IPS-20b (cell line): ENCODE measurements at regions not wholly inside any gene's neighbourhood (a gene's known extent, or its start where the extent isn't known, plus 50 kb on each side); places are given as distances from the start of the nearest gene placed in this dataset.
"Not testable (repeated sequence)": the region's sequence is repeated elsewhere in the genome, so short reads cannot be mapped to it uniquely, and the experiment has no call there.

ENCODE experiments used
- H3K27ac ChIP-seq: one replicate; pipeline ENCODE4 v1.5.1; 2013; ENCODE audit warnings: low read length
- H3K27me3 ChIP-seq: 2 replicates; pipeline ENCODE4 v1.6.1; 2013; ENCODE audit warnings: mild to moderate bottlenecking, low read length, inconsistent platforms; ENCODE audit not compliant: insufficient read depth
- H3K36me3 ChIP-seq: 2 replicates; pipeline ENCODE4 v1.6.1; 2013; ENCODE audit warnings: low read depth, mild to moderate bottlenecking, inconsistent platforms, low read length, moderate library complexity; ENCODE audit not compliant: insufficient read depth
- H3K4me1 ChIP-seq: 2 replicates; pipeline ENCODE4 v1.6.1; 2013; ENCODE audit warnings: mild to moderate bottlenecking, control low read depth, inconsistent platforms, low read length, moderate library complexity; ENCODE audit not compliant: insufficient read depth
- H3K4me3 ChIP-seq: 2 replicates; pipeline ENCODE4 v1.5.1; 2013; ENCODE audit warnings: mild to moderate bottlenecking, low read length, inconsistent platforms
- H3K9ac ChIP-seq: 2 replicates; pipeline ENCODE4 v1.6.1; 2013; ENCODE audit warnings: low read depth, mild to moderate bottlenecking, inconsistent platforms, low read length, moderate library complexity
- H3K9me3 ChIP-seq: 2 replicates; pipeline ENCODE4 v1.6.1; 2013; ENCODE audit warnings: mild to moderate bottlenecking, low read depth, low read length, inconsistent platforms; ENCODE audit not compliant: insufficient read depth

DNA sequence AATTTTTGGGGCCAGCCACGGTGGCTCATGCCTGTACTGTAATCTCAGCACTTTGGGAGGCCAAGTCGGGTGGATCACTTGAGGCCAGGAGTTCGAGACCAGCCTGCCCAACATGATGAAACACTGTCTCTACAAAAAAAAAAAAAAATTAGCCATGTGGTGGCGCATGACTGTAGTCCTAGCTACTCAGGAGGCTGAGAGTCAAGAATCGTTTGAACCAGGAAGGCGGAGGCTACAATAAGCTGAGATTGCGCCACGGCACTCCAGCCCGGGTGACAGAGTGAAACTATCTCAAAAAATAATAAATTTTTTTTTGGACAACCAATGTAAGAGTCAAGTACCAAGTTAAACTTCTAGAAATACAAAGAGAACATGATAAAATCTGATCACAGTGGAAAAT, 164.6 kb downstream of the AVL9 start:
- Histone ChIP-seq H3K27me3 (no peaks in the 10 kb centered on the region), H3K27ac (no peak overlapping the region), H3K9ac (no peak overlapping the region), H3K9me3 (no peaks in the 10 kb centered on the region), H3K36me3 (no peaks in the 10 kb centered on the region), H3K4me3 (no peak overlapping the region), H3K4me1 (peaks cover 9% of the 10 kb centered on the region; the same call in 1 of the 2 replicates)

DNA sequence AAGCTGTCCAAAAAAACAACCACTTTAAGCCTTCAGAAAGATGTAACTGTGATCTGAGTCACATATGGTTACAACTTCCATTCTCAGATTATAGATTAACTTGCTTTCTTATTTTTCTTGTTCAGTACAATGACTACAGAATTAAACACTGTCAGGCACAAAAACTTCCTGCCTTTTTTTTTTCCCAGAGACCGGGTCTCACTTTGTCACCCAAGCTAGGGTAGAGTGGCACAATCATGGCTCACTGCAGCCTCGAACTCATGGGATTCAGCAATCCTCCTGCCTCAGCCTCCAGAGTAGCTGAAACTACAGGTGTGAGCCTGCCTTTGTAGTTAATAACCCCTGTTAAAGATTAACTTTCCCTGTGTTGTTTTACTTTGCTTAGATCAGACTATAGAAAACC, 163.2 kb downstream of the AVL9 start:
- Histone ChIP-seq H3K36me3 (no peaks in the 10 kb centered on the region), H3K27ac (no peak overlapping the region), H3K9me3 (no peaks in the 10 kb centered on the region), H3K27me3 (no peaks in the 10 kb centered on the region), H3K9ac (no peak overlapping the region), H3K4me3 (no peak overlapping the region), H3K4me1 (peaks cover 9% of the 10 kb centered on the region; the same call in 1 of the 2 replicates)

DNA sequence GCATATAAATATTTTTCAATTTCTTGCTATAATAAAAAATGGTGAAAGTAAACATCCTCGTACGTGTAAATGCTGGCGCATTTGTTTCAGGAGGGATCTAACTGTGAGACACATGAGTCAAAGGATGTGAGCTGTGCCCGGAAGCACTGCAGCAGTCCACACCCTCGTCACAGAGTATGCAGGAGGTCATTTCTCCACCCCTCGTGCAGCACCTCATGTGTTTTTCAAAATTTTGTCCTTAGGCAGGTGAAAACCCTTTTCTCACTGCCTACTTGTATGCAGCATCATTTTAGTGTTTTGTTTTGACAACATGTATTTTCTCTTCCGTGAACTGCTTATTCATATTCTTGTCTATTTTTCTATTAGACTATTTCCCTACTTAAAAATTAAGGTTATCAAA, 162.7 kb downstream of the AVL9 start:
- Histone ChIP-seq H3K27me3 (no peaks in the 10 kb centered on the region), H3K27ac (no peak overlapping the region), H3K4me1 (peaks cover 9% of the 10 kb centered on the region; the same call in 1 of the 2 replicates), H3K36me3 (no peaks in the 10 kb centered on the region), H3K4me3 (no peak overlapping the region), H3K9me3 (no peaks in the 10 kb centered on the region), H3K9ac (no peak overlapping the region)

DNA sequence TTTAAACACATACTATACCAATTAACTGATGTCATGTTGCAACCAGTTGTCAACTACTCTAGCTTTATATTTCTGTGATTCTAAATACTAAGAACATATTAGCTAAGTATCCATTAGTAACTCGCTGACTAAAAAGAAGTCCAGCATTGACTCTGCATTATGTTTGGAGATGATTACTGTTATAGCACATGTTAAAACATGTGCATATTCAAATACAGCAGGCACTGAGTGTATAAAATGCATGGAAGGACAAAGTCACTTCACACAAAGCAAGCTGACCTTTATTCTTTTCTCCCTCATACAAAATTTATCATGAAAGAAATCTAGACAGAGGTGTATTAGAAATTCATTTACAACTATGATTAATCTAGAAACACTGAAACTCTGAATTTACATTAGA, 159.3 kb downstream of the AVL9 start:
- H3K9me3 ChIP-seq: not testable (repeated sequence)

DNA sequence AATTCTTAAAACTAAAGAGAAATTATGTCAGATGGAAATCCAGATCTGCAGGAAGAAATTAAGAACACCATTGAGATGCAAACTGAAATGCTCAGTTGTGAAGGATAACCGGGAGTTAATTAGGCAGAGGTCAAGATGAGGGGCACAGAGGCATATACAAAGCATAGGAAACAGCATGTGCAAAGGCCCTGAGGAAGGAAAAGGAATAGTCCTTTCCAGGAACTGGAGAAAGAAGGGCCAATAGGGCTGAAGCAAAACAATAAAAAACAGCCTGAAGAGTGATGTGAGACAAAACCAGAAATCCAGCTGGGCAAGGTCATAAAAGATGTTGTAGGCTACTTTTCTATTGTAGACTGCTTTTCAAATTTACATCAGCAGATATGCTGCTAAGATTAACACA, 155.1 kb downstream of the AVL9 start:
- H3K27ac ChIP-seq, H3K4me3 ChIP-seq, H3K27me3 ChIP-seq, H3K36me3 ChIP-seq, H3K9me3 ChIP-seq, H3K9ac ChIP-seq, H3K4me1 ChIP-seq: not testable (repeated sequence)

More for the DNA sequence above, 159.3 kb downstream of the AVL9 start:
- not testable (repeated sequence) for H3K4me1 ChIP-seq, H3K27ac ChIP-seq, H3K36me3 ChIP-seq, H3K9ac ChIP-seq, H3K4me3 ChIP-seq, H3K27me3 ChIP-seq

DNA sequence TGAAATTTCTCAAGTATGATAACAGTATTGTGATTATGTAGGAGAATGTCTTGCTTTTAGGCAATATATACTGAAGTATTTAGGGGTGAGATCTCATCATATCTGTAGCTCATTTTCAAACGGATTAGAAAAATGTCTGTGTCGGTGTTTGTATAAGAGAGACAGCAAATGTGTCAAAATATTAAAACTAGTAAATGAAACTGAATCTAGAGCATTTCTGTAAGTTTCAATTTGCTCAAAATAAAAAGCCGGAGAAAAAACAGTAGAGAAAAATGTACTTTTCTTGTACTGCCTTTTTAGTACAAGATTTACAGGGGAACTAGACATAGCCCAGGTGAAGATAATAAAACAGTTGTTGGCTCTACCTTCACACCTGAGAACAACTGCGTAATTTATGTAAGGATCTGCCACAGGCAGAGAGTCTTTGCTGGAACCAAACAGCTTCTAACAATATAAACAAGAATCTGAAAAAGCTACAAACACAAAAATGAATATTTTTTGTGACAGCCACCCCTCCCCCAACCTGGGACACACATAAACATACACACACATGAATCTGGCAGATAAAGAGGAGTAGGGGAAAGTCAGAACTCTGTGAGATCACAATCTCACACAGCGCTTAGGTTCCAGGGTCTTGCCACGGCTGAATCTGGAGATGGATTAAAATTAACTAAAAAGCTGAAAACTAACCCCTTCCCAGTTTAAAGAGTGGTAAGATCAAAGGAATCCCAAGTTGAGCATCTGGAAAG, 153.3 kb downstream of the AVL9 start:
- no peak overlapping the region for H3K27ac ChIP-seq
- no peak overlapping the region for H3K9ac ChIP-seq
- H3K9me3 ChIP-seq: no peaks in the 10 kb centered on the region
- H3K4me1 ChIP-seq: peaks cover 5% of the 10 kb centered on the region; the same call in 1 of the 2 replicates
- H3K36me3 ChIP-seq: no peaks in the 10 kb centered on the region
- no peak overlapping the region for H3K4me3 ChIP-seq
- no peaks in the 10 kb centered on the region for H3K27me3 ChIP-seq

DNA sequence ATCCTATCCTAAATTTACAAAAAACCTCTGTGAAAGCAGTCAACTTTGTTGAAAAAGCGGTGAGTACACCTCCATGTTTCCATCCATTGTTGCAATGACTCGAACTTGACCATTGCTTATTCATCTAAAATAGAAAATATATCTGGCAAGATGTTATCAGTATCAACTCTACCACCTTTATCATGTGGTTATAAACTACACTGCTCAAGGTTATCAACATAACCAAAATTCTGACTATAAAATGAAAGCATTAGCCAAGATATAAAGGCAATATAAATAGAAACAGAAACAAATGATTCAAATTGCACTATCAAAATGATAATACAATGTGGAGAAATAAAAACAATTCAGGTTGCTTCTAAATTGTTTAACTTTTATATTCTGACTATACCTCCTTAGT, 150.0 kb downstream of the AVL9 start:
- not testable (repeated sequence) for H3K27ac ChIP-seq, H3K36me3 ChIP-seq, H3K27me3 ChIP-seq, H3K4me3 ChIP-seq, H3K4me1 ChIP-seq, H3K9ac ChIP-seq, H3K9me3 ChIP-seq

DNA sequence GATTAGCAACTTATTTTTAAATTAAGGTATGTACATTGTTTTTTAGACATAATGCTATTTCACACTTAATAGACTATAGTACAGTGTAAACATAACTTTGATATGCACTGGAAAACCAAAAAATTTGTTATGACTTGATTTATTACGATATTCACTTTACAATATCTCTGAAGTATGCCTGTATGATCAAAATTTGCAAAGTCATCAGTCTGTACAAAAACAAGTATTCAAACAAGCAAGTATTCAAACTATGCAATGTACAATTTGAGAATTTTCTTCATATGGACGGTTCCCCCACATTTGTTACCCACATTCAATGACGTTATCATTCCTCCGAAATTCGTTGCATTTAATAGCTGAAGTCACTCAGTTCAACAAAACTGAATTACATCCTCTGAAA, 147.9 kb downstream of the AVL9 start:
- Histone ChIP-seq H3K36me3 (no peaks in the 10 kb centered on the region), H3K27me3 (no peaks in the 10 kb centered on the region), H3K9me3 (no peaks in the 10 kb centered on the region)

DNA sequence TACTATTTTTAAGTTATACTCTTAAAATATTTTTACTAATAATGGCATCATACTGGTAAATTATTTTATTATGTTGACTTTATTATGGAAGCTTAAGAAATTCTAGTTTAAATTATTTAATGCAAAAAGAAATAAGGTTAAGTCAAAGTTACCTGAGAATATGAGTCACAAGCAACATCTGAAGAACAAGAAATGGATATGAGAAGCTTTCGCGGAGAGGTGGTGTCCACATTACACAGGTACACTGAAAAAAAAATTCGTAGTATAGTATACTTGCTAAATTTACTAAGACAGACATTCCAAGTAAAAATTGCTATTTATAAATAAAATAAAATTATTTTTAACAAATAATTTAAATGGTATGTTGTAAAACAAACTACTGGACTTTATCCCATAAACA, 143.8 kb downstream of the AVL9 start:
- Histone ChIP-seq H3K4me3 (no peak overlapping the region), H3K27ac (no peak overlapping the region), H3K27me3 (no peaks in the 10 kb centered on the region), H3K9ac (no peak overlapping the region), H3K4me1 (no peaks in the 10 kb centered on the region), H3K9me3 (no peaks in the 10 kb centered on the region), H3K36me3 (no peaks in the 10 kb centered on the region)

More for the DNA sequence above, 147.9 kb downstream of the AVL9 start:
- Histone ChIP-seq H3K4me3 (no peak overlapping the region), H3K9ac (no peak overlapping the region), H3K4me1 (no peaks in the 10 kb centered on the region), H3K27ac (no peak overlapping the region)

DNA sequence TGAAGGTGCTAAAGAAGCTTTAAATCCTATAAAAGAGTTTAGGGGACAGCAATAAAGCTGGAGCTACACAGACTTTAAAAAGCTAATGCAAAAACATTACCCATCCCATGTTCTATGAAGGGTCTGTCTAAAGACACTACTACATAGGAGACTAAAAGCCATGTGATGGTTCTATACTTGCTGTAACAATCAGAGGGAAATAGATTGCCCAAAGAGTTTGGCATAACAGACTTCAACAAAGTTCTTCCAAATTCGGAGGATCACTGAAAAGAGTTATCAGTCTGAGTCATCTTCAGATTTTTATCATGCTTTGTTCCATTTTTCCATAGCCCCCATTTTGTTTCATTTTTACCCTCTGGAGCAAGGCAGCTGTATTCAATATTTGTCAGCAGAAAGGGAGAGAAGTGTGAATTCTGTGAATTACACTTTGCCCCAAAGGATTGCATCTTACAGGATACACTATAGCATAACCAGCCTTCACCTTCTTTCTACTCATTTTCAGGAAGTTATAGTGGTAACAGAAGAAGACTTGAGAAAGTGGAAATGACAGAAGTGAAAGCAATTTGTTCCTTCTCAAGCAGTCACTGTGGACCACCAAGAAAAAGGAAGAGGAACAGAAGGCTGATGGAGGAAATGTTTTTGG, 143.3 kb downstream of the AVL9 start:
- H3K27ac ChIP-seq, H3K4me3 ChIP-seq, H3K4me1 ChIP-seq, H3K27me3 ChIP-seq, H3K9ac ChIP-seq, H3K9me3 ChIP-seq, H3K36me3 ChIP-seq: not testable (repeated sequence)
